ENCODE measurements at regions not wholly inside any gene's neighbourhood (a gene's known extent, or its start where the extent isn't known, plus 50 kb on each side); places are given as distances from the start of the nearest gene placed in this dataset.

GRCh38 chr2:240271716-240272341 is 131.4 kb upstream of the OTOS start:
- ChIA-PET CTCF (no interaction called here), POLR2A (no interaction called here)

- ChIA-PET CTCF (no interaction called here), POLR2A (no interaction called here)
These were observed 134.9 kb upstream of the OTOS start for GRCh38 chr2:240275386-240275785.

- ChIA-PET CTCF (no interaction called here), POLR2A (no interaction called here)
These were observed 136.8 kb upstream of the OTOS start for GRCh38 chr2:240277073-240277806.

- CTCF ChIA-PET: no interaction called here
- POLR2A ChIA-PET: no interaction called here
These were observed 137.5 kb upstream of the OTOS start for GRCh38 chr2:240277807-240278522.

GRCh38 chr2:240278661-240279060 is 138.2 kb upstream of the OTOS start:
- ChIA-PET CTCF (no interaction called here), POLR2A (no interaction called here)

- CTCF ChIA-PET: no interaction called here
- POLR2A ChIA-PET: no interaction called here
These were observed 140.2 kb upstream of the OTOS start for GRCh38 chr2:240280621-240281020.

- ChIA-PET CTCF (no interaction called here), POLR2A (no interaction called here)
These were observed 144.2 kb upstream of the OTOS start for GRCh38 chr2:240284503-240285259.

- ChIA-PET CTCF (no interaction called here), POLR2A (no interaction called here)
These were observed 145.3 kb upstream of the OTOS start for GRCh38 chr2:240285725-240286124.

GRCh38 chr2:240286596-240286995 is 146.1 kb upstream of the OTOS start:
- ChIA-PET POLR2A (no interaction called here), CTCF (no interaction called here)

- ChIA-PET CTCF (no interaction called here), POLR2A (no interaction called here)
These were observed 146.6 kb upstream of the OTOS start for GRCh38 chr2:240287011-240287410.

- CTCF ChIA-PET: no interaction called here
- POLR2A ChIA-PET: no interaction called here
These were observed 147.1 kb upstream of the OTOS start for GRCh38 chr2:240287496-240288086.

GRCh38 chr2:240288087-240288521 is 147.4 kb upstream of the GPC1 start:
- ChIA-PET CTCF (no interaction called here), POLR2A (no interaction called here)

- ChIA-PET POLR2A (no interaction called here), CTCF (no interaction called here)
These were observed 145.6 kb upstream of the GPC1 start for GRCh38 chr2:240289701-240290431.

- CTCF ChIA-PET: no interaction called here
- POLR2A ChIA-PET: no interaction called here
These were observed 144.8 kb upstream of the GPC1 start for GRCh38 chr2:240290432-240291336.

- POLR2A ChIA-PET: no interaction called here
- CTCF ChIA-PET: no interaction called here
These were observed 144.0 kb upstream of the GPC1 start for GRCh38 chr2:240291337-240292034.

GRCh38 chr2:240292035-240292574 is 143.4 kb upstream of the GPC1 start:
- CTCF ChIA-PET: no interaction called here
- POLR2A ChIA-PET: no interaction called here

GRCh38 chr2:240292619-240293525 is 142.6 kb upstream of the GPC1 start:
- ChIA-PET CTCF (no interaction called here), POLR2A (no interaction called here)

All from activated CD8-positive, alpha-beta memory T cell treated with anti-CD3 and anti-CD28 coated beads for 36 hours (primary cell).